ENCODE measurements at regions not wholly inside any gene's neighbourhood (a gene's known extent, or its start where the extent isn't known, plus 50 kb on each side); places are given as distances from the start of the nearest gene placed in this dataset.

- H3K4me1 ChIP-seq (replicated peaks), result no peaks in the 10 kb centered on the region
Observed at GRCh38 chr5:120270498-120270897, 193.6 kb upstream of the PRR16 start.

DNA sequence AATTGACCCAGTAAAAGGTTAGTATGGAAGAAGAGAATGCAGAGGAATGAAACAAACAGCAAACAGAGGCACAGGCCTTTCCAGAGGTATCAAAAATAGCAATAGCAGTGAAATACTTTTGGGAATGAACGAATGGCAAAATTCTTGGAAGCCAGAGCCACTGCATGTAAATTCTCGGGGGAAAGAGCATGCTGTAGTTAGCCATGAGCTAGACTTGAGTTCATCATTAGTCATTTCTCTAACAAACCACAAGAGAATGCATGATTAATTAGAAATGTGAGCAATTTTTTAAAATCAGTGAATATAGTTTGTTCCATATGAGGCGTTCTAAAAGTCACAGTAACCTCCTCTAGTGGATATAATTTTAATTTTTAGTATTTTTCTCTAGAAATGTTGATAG is 170.3 kb upstream of the PRR16 start:
- WGBS, result 90% methylated on average over 3 of the region's 3 CpGs
- DNase-seq (ENCODE audit: low spot score), result no peak
- no peak overlapping the region for H3K4me3 ChIP-seq

More at GRCh38 chr5:120270498-120270897, 193.6 kb upstream of the PRR16 start:
- intact Hi-C loops (cut with DNase I), result no loop called here
- no peaks in the 10 kb centered on the region for H3K36me3 ChIP-seq
- TF ChIP-seq CTCF (IDR thresholded peaks at IDR 0.05) (no peak), POLR2AphosphoS5 (IDR thresholded peaks at IDR 0.05) (no peak), POLR2A (IDR thresholded peaks at IDR 0.05) (no peak)
- no peak overlapping the region for H3K4me3 ChIP-seq
- WGBS, result 74% methylated on average over 2 of the region's 2 CpGs
- DNase-seq (ENCODE audit: low spot score), result no peak
- H3K27ac ChIP-seq, result no peak overlapping the region
- no peaks in the 10 kb centered on the region for H3K27me3 ChIP-seq (replicated peaks; ENCODE audit: insufficient read depth)
- no peaks in the 10 kb centered on the region for H3K9me3 ChIP-seq

GRCh38 chr5:120297616-120298015 is 166.5 kb upstream of the PRR16 start:
- TF ChIP-seq POLR2A (IDR thresholded peaks at IDR 0.05) (no peak), POLR2AphosphoS5 (IDR thresholded peaks at IDR 0.05) (no peak), CTCF (IDR thresholded peaks at IDR 0.05) (no peak)
- Histone ChIP-seq H3K9me3 (no peaks in the 10 kb centered on the region), H3K27me3 (replicated peaks; ENCODE audit: insufficient read depth) (no peaks in the 10 kb centered on the region), H3K4me3 (no peak overlapping the region), H3K27ac (no peak overlapping the region), H3K36me3 (no peaks in the 10 kb centered on the region), H3K4me1 (replicated peaks) (no peaks in the 10 kb centered on the region)
- 62% methylated on average over 1 of the region's 1 CpG for WGBS
- intact Hi-C loops (cut with DNase I), result no loop called here
- no peak for DNase-seq (ENCODE audit: low spot score)

More for the DNA sequence above, 170.3 kb upstream of the PRR16 start:
- Histone ChIP-seq H3K36me3 (no peaks in the 10 kb centered on the region), H3K4me1 (replicated peaks) (no peaks in the 10 kb centered on the region), H3K27ac (no peak overlapping the region), H3K9me3 (no peaks in the 10 kb centered on the region), H3K27me3 (replicated peaks; ENCODE audit: insufficient read depth) (no peaks in the 10 kb centered on the region)
- intact Hi-C loops (cut with DNase I), result no loop called here
- TF ChIP-seq CTCF (IDR thresholded peaks at IDR 0.05), result no peak

GRCh38 chr5:120298981-120299380 is 165.1 kb upstream of the PRR16 start:
- H3K27ac ChIP-seq, result no peak overlapping the region
- no peaks in the 10 kb centered on the region for H3K27me3 ChIP-seq (replicated peaks; ENCODE audit: insufficient read depth)
- no peak for DNase-seq (ENCODE audit: low spot score)
- no peaks in the 10 kb centered on the region for H3K36me3 ChIP-seq
- 79% methylated on average over 1 of the region's 1 CpG for WGBS
- no peak overlapping the region for H3K4me3 ChIP-seq
- H3K9me3 ChIP-seq, result no peaks in the 10 kb centered on the region
- no peak for TF ChIP-seq POLR2AphosphoS5 (IDR thresholded peaks at IDR 0.05)
- TF ChIP-seq POLR2A (IDR thresholded peaks at IDR 0.05), result no peak
- no peak for TF ChIP-seq CTCF (IDR thresholded peaks at IDR 0.05)
- intact Hi-C loops (cut with DNase I), result no loop called here
- H3K4me1 ChIP-seq (replicated peaks), result no peaks in the 10 kb centered on the region

DNA sequence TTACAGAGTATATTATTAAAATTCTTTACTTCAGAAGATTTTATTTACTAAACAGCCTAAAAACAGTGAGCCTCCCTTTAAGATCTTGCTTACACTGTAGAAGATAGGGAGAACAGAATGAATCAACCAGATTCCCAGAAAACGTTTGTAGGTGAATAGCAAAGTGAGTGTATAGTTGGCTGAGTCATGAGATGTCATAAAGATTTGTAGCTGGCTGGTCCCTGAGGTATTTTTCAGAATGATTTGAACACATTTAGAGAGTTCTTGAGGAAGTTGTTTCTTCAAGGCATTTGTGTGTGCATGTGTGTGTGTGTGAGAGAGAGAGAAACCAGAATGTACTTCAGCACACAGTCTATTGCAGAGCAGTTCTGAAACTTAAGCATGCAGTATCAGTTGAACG is 159.4 kb upstream of the PRR16 start:
- H3K27me3 ChIP-seq (replicated peaks; ENCODE audit: insufficient read depth), result no peaks in the 10 kb centered on the region
- intact Hi-C loops (cut with DNase I), result no loop called here
- WGBS, result 39% methylated on average over 2 of the region's 2 CpGs

More for the DNA sequence above, 159.4 kb upstream of the PRR16 start:
- no peak for DNase-seq (ENCODE audit: low spot score)
- Histone ChIP-seq H3K4me1 (replicated peaks) (no peaks in the 10 kb centered on the region), H3K27ac (no peak overlapping the region), H3K4me3 (no peak overlapping the region), H3K9me3 (no peaks in the 10 kb centered on the region), H3K36me3 (no peaks in the 10 kb centered on the region)
- TF ChIP-seq CTCF (IDR thresholded peaks at IDR 0.05), result no peak
- TF ChIP-seq POLR2A (IDR thresholded peaks at IDR 0.05), result no peak
- TF ChIP-seq POLR2AphosphoS5 (IDR thresholded peaks at IDR 0.05), result no peak
